Kidney epithelial cell (primary cell): ENCODE measurements at regions not wholly inside any gene's neighbourhood (a gene's known extent, or its start where the extent isn't known, plus 50 kb on each side); places are given as distances from the start of the nearest gene placed in this dataset.

ENCODE experiments used
- DNase-seq: peaks from one replicate; pipeline ENCODE4 v3.0.0-alpha.2; 2010; ENCODE audit warnings: low read depth
- H3K27me3 ChIP-seq: 2 replicates; pipeline ENCODE4 v1.6.0; 2011; ENCODE audit warnings: low read length; ENCODE audit not compliant: control insufficient read depth, insufficient read depth
- H3K36me3 ChIP-seq: 2 replicates; pipeline ENCODE4 v1.5.1; 2011; ENCODE audit warnings: low read length; ENCODE audit not compliant: control insufficient read depth, insufficient read depth
- H3K4me3 ChIP-seq: 2 replicates; pipeline ENCODE4 v1.5.1; 2011; ENCODE audit warnings: low read depth, mild to moderate bottlenecking, control low read depth, low read length
- CTCF ChIP-seq: IDR thresholded peaks from 2 replicates; pipeline ENCODE4 v1.5.1; 2011; ENCODE audit warnings: mild to moderate bottlenecking, moderate library complexity, low read length, control low read depth, inconsistent platforms; ENCODE audit not compliant: insufficient read depth, poor library complexity, severe bottlenecking

GRCh38 chr17:52298881-52299280 lies 140.4 kb upstream of the CA10 start:
- Histone ChIP-seq H3K36me3 (no peaks in the 10 kb centered on the region), H3K27me3 (no peaks in the 10 kb centered on the region), H3K4me3 (no peak overlapping the region)
- DNase-seq = no peak
- TF ChIP-seq CTCF = no peak

GRCh38 chr17:52297230-52298010 lies 138.9 kb upstream of the CA10 start:
- no peak for DNase-seq
- no peaks in the 10 kb centered on the region for H3K27me3 ChIP-seq
- TF ChIP-seq CTCF = peak; percentile 8
- no peak overlapping the region for H3K4me3 ChIP-seq
- no peaks in the 10 kb centered on the region for H3K36me3 ChIP-seq

DNA sequence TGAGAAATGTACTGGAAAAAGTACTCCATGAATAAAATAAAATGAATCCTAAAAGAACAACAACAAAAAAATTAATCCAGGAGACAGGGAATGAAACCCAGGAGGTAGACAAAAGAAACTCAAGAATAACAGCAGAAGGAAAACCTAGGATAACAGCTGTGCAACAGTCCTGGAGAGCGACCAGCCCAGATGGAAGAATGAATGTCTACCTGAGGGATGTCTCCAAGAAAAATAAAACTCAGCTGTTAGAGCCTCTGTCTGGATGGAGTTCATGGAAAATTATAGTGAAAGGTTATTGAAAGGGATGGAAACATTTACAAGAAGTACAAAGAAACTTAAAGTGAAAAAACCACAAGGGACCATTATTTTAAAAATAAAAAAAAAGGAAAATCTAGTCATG lies 135.8 kb upstream of the CA10 start:
- no peak overlapping the region for H3K4me3 ChIP-seq
- H3K36me3 ChIP-seq = no peaks in the 10 kb centered on the region
- no peak for DNase-seq
- no peak for TF ChIP-seq CTCF
- H3K27me3 ChIP-seq = no peaks in the 10 kb centered on the region

DNA sequence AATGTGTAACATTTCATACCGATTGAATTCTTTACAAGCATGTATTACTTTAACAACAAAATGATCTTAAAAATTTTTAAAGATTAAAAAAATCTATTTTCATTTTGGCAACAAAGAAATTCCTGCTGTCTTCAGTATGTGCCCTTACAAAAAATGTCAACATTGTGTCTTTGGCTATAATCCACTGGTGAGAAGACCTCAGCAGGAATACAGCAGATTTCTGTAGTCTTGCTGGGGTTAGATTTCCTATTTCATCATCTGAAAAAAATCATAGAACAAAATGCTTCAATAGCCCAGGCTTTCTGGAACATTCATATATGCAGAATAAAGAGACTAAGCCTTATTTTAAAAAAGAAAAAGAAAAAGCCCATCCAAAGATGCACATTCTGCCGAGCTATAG lies 129.1 kb upstream of the CA10 start:
- no peak overlapping the region for H3K4me3 ChIP-seq
- TF ChIP-seq CTCF = no peak
- no peaks in the 10 kb centered on the region for H3K27me3 ChIP-seq

DNA sequence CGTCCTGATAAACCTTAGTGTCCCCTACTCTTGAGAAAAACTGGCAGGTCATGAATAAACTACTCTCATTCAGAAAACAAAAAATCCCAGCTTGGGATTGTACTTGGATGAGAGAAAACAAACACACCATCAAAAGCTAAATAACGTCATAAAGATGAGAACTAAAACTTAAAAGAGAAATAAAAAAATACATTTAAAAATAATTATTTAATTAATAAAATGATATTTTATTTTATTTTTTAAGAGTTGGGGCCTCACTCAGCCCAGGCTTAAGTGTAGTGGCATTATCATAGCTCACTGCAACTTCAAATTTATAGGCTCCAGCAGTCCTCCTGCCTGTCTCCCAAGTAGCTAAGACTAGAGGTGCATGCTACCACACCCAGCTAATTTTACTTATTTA lies 125.4 kb upstream of the CA10 start:
- DNase-seq = no peak
- H3K4me3 ChIP-seq = no peak overlapping the region
- no peaks in the 10 kb centered on the region for H3K36me3 ChIP-seq
- TF ChIP-seq CTCF = no peak
- no peaks in the 10 kb centered on the region for H3K27me3 ChIP-seq

More for the DNA sequence above, 129.1 kb upstream of the CA10 start:
- H3K36me3 ChIP-seq = no peaks in the 10 kb centered on the region
- DNase-seq = no peak

DNA sequence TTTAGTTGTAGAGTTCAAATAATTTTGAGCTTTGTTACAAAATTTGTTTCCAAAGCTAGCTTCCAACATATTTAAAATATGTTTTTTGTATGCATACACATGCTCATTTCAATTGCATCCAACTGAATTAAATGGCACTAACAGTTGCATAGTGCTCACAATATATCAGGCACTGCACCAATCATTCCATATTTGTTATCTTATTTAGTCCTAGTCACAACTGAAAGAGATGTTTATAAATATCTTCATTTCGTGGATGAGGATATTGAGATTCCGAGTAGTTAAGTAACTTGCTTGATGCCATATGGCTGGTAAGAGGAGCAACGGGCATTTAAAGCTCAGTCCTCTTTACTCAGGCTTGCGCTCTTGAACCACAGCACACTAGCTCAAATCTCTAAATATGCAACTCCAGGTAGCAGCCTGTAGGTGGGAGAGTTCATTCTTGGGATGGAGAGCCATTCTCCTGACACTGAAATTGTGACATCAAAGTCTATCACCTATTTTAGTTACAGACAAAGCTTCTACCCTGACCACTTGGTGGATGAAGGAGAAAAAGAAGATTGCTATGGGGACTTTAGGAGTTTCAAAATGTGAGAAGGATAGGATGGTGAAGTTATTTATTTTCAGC lies 118.0 kb upstream of the CA10 start:
- Histone ChIP-seq H3K36me3 (no peaks in the 10 kb centered on the region), H3K4me3 (no peak overlapping the region), H3K27me3 (no peaks in the 10 kb centered on the region)
- no peak for DNase-seq
- no peak for TF ChIP-seq CTCF
